Panc1 (cell line): ENCODE measurements at regions not wholly inside any gene's neighbourhood (a gene's known extent, or its start where the extent isn't known, plus 50 kb on each side); places are given as distances from the start of the nearest gene placed in this dataset.

ENCODE experiments used
- ATAC-seq: fragments of 200-7000 bp; cut with Tn5 transposase; 2 replicates; pipeline ENCODE4 v1.9.1; 2020; ENCODE audit warnings: mild to moderate bottlenecking, moderate library complexity
- BruUV-seq: library from RNA; stranded (reverse); fragments of 400-500 nt; replicated peaks from 2 replicates; lab custom pipeline; 2021; lab: Mats Ljungman, UMichigan
- CTCF ChIA-PET: fragments of 300-600 bp; sonication (Branson Sonifier 250); formaldehyde crosslinking; loops from one replicate; lab custom pipeline; 2022; ENCODE audit warnings: antibody characterized with exemption; lab: Charles Lee
- POLR2A ChIA-PET: fragments of 300-600 bp; sonication (Branson Sonifier 250); formaldehyde crosslinking; loops from one replicate; lab custom pipeline; 2022; ENCODE audit warnings: antibody characterized with exemption; lab: Charles Lee
- DNase-seq: peaks from one replicate; pipeline ENCODE4 v3.0.0-alpha.2; 2010; ENCODE audit warnings: low read depth, low spot score
- H3K27ac ChIP-seq: 2 replicates; pipeline ENCODE4 v1.5.1; 2011; ENCODE audit warnings: mild to moderate bottlenecking, low read length, inconsistent platforms
- H3K27me3 ChIP-seq: fragments of 200-500 bp; sonication (Bioruptor generic); 2 replicates; pipeline ENCODE4 v1.6.0; 2014; ENCODE audit warnings: low read length, inconsistent platforms; ENCODE audit not compliant: control insufficient read depth, insufficient read depth
- H3K36me3 ChIP-seq: fragments of 200-500 bp; sonication (Bioruptor generic); 2 replicates; pipeline ENCODE4 v1.5.1; 2014; ENCODE audit warnings: inconsistent platforms, mild to moderate bottlenecking, low read length, moderate library complexity; ENCODE audit not compliant: control insufficient read depth, insufficient read depth
- H3K4me1 ChIP-seq: 2 replicates; pipeline ENCODE4 v1.5.1; 2011; ENCODE audit warnings: inconsistent platforms, mild to moderate bottlenecking, low read length, moderate library complexity; ENCODE audit not compliant: control insufficient read depth, insufficient read depth
- H3K4me3 ChIP-seq, 2 experiments: 2 replicates each; pipeline ENCODE4 v1.5.1; 2011 to 2012; ENCODE audit warnings: low read depth in 2 of 2, low read length in 2 of 2, mild to moderate bottlenecking in 2 of 2, inconsistent platforms in 1 of 2, moderate library complexity in 1 of 2
- H3K9me3 ChIP-seq: fragments of 200-500 bp; sonication (Bioruptor generic); 2 replicates; pipeline ENCODE4 v1.5.1; 2014; ENCODE audit warnings: low read depth, mild to moderate bottlenecking, inconsistent platforms, low read length, moderate library complexity; ENCODE audit not compliant: control insufficient read depth, insufficient read depth
- POLR2AphosphoS5 ChIP-seq: IDR thresholded peaks from 2 replicates; pipeline ENCODE4 v1.6.1; 2012; ENCODE audit warnings: mild to moderate bottlenecking, low read depth, low read length, moderate library complexity
- REST ChIP-seq, 2 experiments: IDR thresholded peaks; 2 replicates each; pipeline ENCODE4 v1.6.1; 2011 to 2012; ENCODE audit warnings: low read depth in 2 of 2, control low read depth in 1 of 2, low read length in 1 of 2, mild to moderate bottlenecking in 1 of 2, moderate library complexity in 1 of 2; ENCODE audit not compliant: insufficient read depth in 1 of 2
- SIN3A ChIP-seq: IDR thresholded peaks from 2 replicates; pipeline ENCODE4 v1.6.1; 2012; ENCODE audit warnings: low read depth, mild to moderate bottlenecking, low read length, moderate library complexity, borderline replicate concordance; ENCODE audit not compliant: insufficient read depth
- TCF7L2 ChIP-seq: IDR thresholded peaks from 2 replicates; pipeline ENCODE4 v1.6.1; 2011; ENCODE audit warnings: mild to moderate bottlenecking, low read depth, low read length, inconsistent platforms
- in situ Hi-C: cut with HindIII; loops from 2 replicates; pipeline ENCODE4 v1.10.0; 2016; ENCODE audit warnings: low sequenced_read_pairs, low pct_unique_long_range_greater_than_20kb
- intact Hi-C: fragments of 100-400 bp; cut with micrococcal nuclease; formaldehyde crosslinking; loops from one replicate; pipeline ENCODE4 v1.10.0; 2022; ENCODE audit not compliant: unreplicated experiment
- TF ChIP-seq, protein P1 (sequence below): fragments of 450-650 bp; IDR thresholded peaks from 2 replicates; pipeline ENCODE4 v1.5.1; 2017; ENCODE audit warnings: mild to moderate bottlenecking

DNA sequence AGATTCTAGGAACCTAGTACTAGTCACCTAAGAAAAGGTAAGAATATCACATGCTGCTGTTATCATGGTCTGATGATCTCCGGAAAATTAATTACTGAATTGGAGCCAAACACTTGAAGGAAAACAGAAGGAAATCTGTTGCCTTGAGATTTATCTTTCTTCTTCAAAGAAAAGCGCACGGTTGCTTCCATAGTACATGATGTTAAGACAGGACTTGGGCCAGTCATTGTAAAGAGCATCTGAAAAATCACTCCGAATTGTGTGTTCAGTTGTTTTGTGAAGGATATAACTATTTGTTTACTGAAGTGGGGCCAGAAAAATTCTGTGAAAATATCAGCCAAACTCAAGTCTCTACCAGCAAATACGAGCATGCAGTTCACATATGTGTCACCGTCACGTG lies 134.9 kb upstream of the FOXN3 start:
- no peak for TF ChIP-seq TCF7L2
- no peak for TF ChIP-seq POLR2AphosphoS5
- TF ChIP-seq SIN3A = no peak
- TF ChIP-seq REST (IDR thresholded peaks at IDR 0.05; ENCODE audit: insufficient read depth in 1 of 2, low read depth in 2 of 2, low read length in 1 of 2) = no peak
- TF ChIP-seq, protein P1, sequence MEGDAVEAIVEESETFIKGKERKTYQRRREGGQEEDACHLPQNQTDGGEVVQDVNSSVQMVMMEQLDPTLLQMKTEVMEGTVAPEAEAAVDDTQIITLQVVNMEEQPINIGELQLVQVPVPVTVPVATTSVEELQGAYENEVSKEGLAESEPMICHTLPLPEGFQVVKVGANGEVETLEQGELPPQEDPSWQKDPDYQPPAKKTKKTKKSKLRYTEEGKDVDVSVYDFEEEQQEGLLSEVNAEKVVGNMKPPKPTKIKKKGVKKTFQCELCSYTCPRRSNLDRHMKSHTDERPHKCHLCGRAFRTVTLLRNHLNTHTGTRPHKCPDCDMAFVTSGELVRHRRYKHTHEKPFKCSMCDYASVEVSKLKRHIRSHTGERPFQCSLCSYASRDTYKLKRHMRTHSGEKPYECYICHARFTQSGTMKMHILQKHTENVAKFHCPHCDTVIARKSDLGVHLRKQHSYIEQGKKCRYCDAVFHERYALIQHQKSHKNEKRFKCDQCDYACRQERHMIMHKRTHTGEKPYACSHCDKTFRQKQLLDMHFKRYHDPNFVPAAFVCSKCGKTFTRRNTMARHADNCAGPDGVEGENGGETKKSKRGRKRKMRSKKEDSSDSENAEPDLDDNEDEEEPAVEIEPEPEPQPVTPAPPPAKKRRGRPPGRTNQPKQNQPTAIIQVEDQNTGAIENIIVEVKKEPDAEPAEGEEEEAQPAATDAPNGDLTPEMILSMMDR = no peak
- H3K9me3 ChIP-seq = no peaks in the 10 kb centered on the region
- no peak for ATAC-seq
- DNase-seq = no peak
- in situ Hi-C loops (no loop called here), intact Hi-C loops (no loop called here)
- BruUV-seq = no TSS peak
- POLR2A ChIA-PET = no interaction called here
- no peaks in the 10 kb centered on the region for H3K36me3 ChIP-seq
- CTCF ChIA-PET = no interaction called here
- H3K4me1 ChIP-seq = no peaks in the 10 kb centered on the region
- H3K27ac ChIP-seq = no peak overlapping the region
- H3K4me3 ChIP-seq = no peak overlapping the region
- H3K27me3 ChIP-seq = no peaks in the 10 kb centered on the region

GRCh38 chr14:89551432-89551831 lies 134.4 kb upstream of the FOXN3 start:
- DNase-seq = no peak
- H3K27me3 ChIP-seq = no peaks in the 10 kb centered on the region
- CTCF ChIA-PET = no interaction called here
- in situ Hi-C loops = no loop called here
- POLR2A ChIA-PET = no interaction called here
- no peaks in the 10 kb centered on the region for H3K4me1 ChIP-seq
- TF ChIP-seq TCF7L2 (no peak), SIN3A (no peak), REST (IDR thresholded peaks at IDR 0.05; ENCODE audit: insufficient read depth in 1 of 2, low read depth in 2 of 2, low read length in 1 of 2) (no peak), POLR2AphosphoS5 (no peak)
- TF ChIP-seq, protein P1 = no peak
- no peak for ATAC-seq
- intact Hi-C loops = no loop called here
- no peaks in the 10 kb centered on the region for H3K9me3 ChIP-seq
- H3K4me3 ChIP-seq = no peak overlapping the region
- no TSS peak for BruUV-seq
- no peak overlapping the region for H3K27ac ChIP-seq
- H3K36me3 ChIP-seq = no peaks in the 10 kb centered on the region
